Lung (tissue), 11 donors: ENCODE measurements at regions not wholly inside any gene's neighbourhood (a gene's known extent, or its start where the extent isn't known, plus 50 kb on each side); places are given as distances from the start of the nearest gene placed in this dataset.
"Not testable (repeated sequence)": the region's sequence is repeated elsewhere in the genome, so short reads cannot be mapped to it uniquely, and the experiment has no call there.

Experiments
- ATAC-seq: fragments of 200-7000 bp; cut with Tn5 transposase; one replicate; pipeline ENCODE4 v1.9.1; 2020; ENCODE audit warnings: moderate number of reproducible peaks; ENCODE audit not compliant: insufficient read depth, low FRiP score
- DNase-seq, 3 donors: peaks; one replicate each; pipeline ENCODE4 v3.0.0-alpha.2; 2013 to 2017
- H3K27ac ChIP-seq, 2 donors: one replicate each; pipeline ENCODE4 v1.5.1; 2013; ENCODE audit warnings: mild to moderate bottlenecking in 2 of 2, moderate library complexity in 2 of 2, control low read depth in 1 of 2, inconsistent platforms in 1 of 2, low read depth in 1 of 2, low read length in 1 of 2
- H3K27me3 ChIP-seq, 3 donors: one replicate each; pipeline ENCODE4 v1.5.1; 2013; ENCODE audit warnings: low read length in 2 of 3; ENCODE audit not compliant: control insufficient read depth in 3 of 3, insufficient read depth in 3 of 3
- H3K36me3 ChIP-seq, 4 donors: one replicate each; pipeline ENCODE4 v1.5.1; 2013; ENCODE audit warnings: low read length in 4 of 4, mild to moderate bottlenecking in 1 of 4, moderate library complexity in 1 of 4; ENCODE audit not compliant: control insufficient read depth in 4 of 4, insufficient read depth in 4 of 4
- H3K4me1 ChIP-seq, 5 donors: one replicate each; pipeline ENCODE4 v1.5.1; 2013; ENCODE audit warnings: low read length in 5 of 5, mild to moderate bottlenecking in 2 of 5, moderate library complexity in 1 of 5; ENCODE audit not compliant: control insufficient read depth in 5 of 5, insufficient read depth in 5 of 5
- H3K4me3 ChIP-seq: one replicate; pipeline ENCODE4 v1.5.1; 2013; ENCODE audit warnings: mild to moderate bottlenecking, control low read depth, moderate library complexity
- H3K9ac ChIP-seq, 2 donors: one replicate each; pipeline ENCODE4 v1.5.1; 2013; ENCODE audit warnings: low read length in 2 of 2, control low read depth in 1 of 2; ENCODE audit not compliant: insufficient read depth in 1 of 2
- H3K9me3 ChIP-seq, 4 donors: one replicate each; pipeline ENCODE4 v1.5.1; 2013; ENCODE audit warnings: low read length in 3 of 4, mild to moderate bottlenecking in 1 of 4, moderate library complexity in 1 of 4; ENCODE audit not compliant: control insufficient read depth in 4 of 4, insufficient read depth in 3 of 4
- WGBS, 2 donors: extraction: QIAGEN DNeasy Blood & Tissue Kit; methylation state at CpG; one replicate each; pipeline ENCODE4 v1.1.7; 2013; 5-methylcytosine and 5-hydroxymethylcytosine counted together
- TF ChIP-seq, protein P1 (sequence below): IDR thresholded peaks from 2 replicates; pipeline ENCODE4 v1.5.1; 2012; ENCODE audit warnings: mild to moderate bottlenecking; ENCODE audit errors: control extremely low read depth, extremely low read depth
- donor health status: control.
- donor health status: control.
- donor health status: Bipolar disorder and iron deficiency.
- donor health status: healthy.
- donor health status: DM: yes; HTN: yes; CAD: no.

DNA sequence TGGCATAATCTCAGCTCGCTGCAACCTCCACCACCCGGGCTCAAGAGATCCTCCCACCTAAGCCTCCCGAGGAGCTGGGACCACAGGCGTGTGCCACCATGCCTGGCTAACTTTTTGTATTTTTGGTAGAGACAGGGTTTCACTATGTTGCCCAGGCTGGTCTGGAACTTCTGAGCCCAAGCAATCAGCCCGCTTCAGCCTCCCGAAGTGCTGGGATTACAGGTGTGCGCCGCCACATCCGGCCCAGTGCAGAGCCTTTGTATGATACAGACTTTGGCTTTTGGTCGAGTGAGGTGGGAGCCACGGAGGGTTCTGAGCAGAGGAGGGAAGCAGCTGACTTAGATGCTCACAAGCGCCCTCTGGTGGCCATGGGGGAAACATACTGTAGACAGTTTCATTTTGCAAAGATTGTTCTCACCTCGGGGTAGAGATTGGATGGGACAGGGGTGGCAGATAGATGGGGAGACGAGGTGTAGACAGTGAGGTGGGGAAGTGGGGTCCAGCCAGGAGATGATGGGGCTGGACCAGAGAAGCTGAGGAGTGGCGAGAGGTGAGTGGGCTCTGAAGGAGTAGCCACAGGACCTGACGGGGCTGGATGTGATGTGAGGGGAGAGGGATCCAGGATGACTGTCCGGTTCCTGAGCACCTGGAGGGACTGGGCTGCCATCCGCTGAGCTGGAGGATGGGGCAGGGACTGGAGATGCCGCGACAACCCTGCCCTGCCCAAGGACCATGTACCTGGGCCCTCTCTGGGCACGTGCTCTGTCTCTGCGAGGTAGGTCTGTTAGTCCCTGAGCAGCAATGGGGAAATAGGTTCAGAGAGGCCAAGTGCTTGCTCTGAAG lies 105.1 kb downstream of the CRLF3 start:
- not testable (repeated sequence) for H3K9ac ChIP-seq, H3K4me1 ChIP-seq, H3K27ac ChIP-seq, H3K36me3 ChIP-seq, H3K9me3 ChIP-seq, H3K4me3 ChIP-seq, H3K27me3 ChIP-seq
- DNase-seq (peak in 2 of 3 donors; percentile 52 to 54), ATAC-seq (peak; percentile 63)
- 77 to 78% methylated on average over 22 of the region's 22 CpGs for WGBS, 2 donors
- TF ChIP-seq, protein P1, sequence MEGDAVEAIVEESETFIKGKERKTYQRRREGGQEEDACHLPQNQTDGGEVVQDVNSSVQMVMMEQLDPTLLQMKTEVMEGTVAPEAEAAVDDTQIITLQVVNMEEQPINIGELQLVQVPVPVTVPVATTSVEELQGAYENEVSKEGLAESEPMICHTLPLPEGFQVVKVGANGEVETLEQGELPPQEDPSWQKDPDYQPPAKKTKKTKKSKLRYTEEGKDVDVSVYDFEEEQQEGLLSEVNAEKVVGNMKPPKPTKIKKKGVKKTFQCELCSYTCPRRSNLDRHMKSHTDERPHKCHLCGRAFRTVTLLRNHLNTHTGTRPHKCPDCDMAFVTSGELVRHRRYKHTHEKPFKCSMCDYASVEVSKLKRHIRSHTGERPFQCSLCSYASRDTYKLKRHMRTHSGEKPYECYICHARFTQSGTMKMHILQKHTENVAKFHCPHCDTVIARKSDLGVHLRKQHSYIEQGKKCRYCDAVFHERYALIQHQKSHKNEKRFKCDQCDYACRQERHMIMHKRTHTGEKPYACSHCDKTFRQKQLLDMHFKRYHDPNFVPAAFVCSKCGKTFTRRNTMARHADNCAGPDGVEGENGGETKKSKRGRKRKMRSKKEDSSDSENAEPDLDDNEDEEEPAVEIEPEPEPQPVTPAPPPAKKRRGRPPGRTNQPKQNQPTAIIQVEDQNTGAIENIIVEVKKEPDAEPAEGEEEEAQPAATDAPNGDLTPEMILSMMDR = peak; percentile 32

DNA sequence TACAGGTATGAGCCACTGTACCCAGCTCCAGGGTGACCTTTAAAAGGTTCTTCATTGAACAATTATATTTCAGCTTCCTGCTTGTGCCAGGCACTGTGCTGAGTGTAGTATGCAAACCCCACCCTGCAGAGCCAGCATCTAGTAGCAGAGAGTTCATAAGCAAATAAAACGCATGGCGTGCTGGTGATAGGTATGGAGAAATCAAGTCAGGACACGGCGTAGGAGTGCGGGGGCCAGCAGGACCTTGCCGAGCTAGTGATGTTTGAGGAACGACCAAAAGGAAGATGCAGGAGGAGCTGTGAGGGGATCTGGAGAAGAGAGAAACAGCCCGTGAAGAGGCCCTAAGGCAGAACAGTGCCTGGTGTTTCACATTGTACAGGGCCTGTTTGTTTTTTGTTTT lies 105.8 kb downstream of the CRLF3 start:
- H3K36me3 ChIP-seq, H3K9ac ChIP-seq, ATAC-seq, H3K4me1 ChIP-seq, H3K9me3 ChIP-seq, H3K4me3 ChIP-seq, DNase-seq, H3K27ac ChIP-seq, H3K27me3 ChIP-seq: not testable (repeated sequence)
- WGBS, 2 donors = 86 to 91% methylated on average over 8 of the region's 8 CpGs

DNA sequence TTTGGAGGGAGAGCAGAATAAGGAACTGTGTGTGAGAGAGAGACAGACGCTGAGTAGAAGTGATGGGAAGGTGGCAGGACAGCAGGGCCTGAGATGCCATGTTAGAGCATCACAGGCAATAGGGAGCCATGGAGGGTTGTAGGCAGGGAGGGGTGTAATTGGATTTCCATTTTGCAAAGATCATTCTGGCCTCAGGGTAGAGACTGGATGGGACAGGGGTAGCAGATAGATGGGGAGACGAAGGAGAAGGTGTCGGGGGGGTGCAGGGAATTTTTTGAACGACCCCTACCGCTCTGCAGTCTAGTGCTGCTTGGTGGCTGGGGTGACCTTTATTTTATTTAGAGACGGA lies 106.4 kb downstream of the CRLF3 start:
- H3K36me3 ChIP-seq, H3K9ac ChIP-seq, H3K27ac ChIP-seq, DNase-seq, H3K9me3 ChIP-seq, H3K4me1 ChIP-seq, ATAC-seq, H3K27me3 ChIP-seq, H3K4me3 ChIP-seq: not testable (repeated sequence)
- 93 to 99% methylated on average over 5 of the region's 6 CpGs for WGBS, 2 donors

DNA sequence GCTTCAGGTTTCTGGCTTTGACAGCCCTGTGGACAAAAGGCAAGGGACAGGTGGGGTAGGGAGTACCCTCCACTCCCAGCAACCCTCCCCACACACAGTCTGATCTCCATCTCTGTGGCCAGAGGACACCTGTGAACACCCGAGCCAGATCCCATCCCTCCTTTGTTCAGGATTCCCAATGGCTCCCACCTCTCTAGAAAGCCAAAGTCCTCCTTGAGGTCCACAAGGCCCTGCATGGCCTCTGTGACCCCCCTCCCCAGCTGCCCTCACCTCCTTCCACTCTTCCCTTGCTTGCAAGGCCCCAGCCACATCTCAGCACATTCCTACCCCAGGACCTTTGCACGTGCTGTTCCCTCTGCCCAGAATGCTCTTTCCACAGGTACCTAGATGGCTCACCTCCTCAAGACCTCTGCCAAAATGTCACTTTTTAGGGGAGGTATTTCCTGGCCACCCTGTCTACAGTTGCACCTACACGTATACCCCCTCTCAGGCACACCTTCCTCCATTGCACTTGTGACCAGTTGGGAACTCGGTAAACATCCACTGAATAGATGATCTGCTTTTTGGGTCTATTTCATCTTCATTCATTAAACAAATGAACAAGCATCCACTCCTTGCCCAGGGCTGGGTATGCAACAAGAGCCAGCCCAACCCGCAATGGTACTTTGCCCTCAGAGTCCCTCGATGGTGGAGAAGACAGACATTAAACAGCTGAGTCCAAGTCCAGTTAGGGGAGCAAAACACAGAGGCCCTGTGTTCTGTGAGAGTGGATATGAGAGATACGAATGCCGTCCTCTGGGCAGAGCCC lies 107.0 kb downstream of the CRLF3 start:
- ATAC-seq (no peak), DNase-seq (no peak)
- no peaks in the 10 kb centered on the region for H3K36me3 ChIP-seq
- H3K4me1 ChIP-seq = no peaks in the 10 kb centered on the region
- TF ChIP-seq, protein P1 = no peak
- no peaks in the 10 kb centered on the region for H3K9me3 ChIP-seq
- WGBS, 2 donors = 91 to 93% methylated on average over 8 of the region's 8 CpGs
- H3K27ac ChIP-seq = no peak overlapping the region
- H3K27me3 ChIP-seq = no peaks in the 10 kb centered on the region
- no peak overlapping the region for H3K4me3 ChIP-seq
- H3K9ac ChIP-seq = no peak overlapping the region
